BE2C (cell line): ENCODE measurements at regions not wholly inside any gene's neighbourhood (a gene's known extent, or its start where the extent isn't known, plus 50 kb on each side); places are given as distances from the start of the nearest gene placed in this dataset.

Experiments used
- DNase-seq: peaks from one replicate; pipeline ENCODE4 v3.0.0-alpha.2; 2020
- H3K27me3 ChIP-seq: fragments of 250-450 bp; sonication (Bioruptor Pico); 2 replicates; pipeline ENCODE4 v1.5.1; 2020; ENCODE audit warnings: mild to moderate bottlenecking
- H3K36me3 ChIP-seq: fragments of 250-450 bp; sonication (Bioruptor Pico); 2 replicates; pipeline ENCODE4 v1.5.1; 2020; ENCODE audit warnings: mild to moderate bottlenecking
- H3K4me1 ChIP-seq: fragments of 250-450 bp; sonication (Bioruptor Pico); 2 replicates; pipeline ENCODE4 v1.5.1; 2020
- H3K4me3 ChIP-seq: 2 replicates; pipeline ENCODE4 v1.5.1; 2011; ENCODE audit warnings: low read depth, low read length
- H3K9me3 ChIP-seq: fragments of 250-450 bp; sonication (Bioruptor Pico); 2 replicates; pipeline ENCODE4 v1.5.1; 2020
- TF ChIP-seq, protein P1 (sequence below): IDR thresholded peaks from 2 replicates; pipeline ENCODE4 v1.5.1; 2012; ENCODE audit warnings: mild to moderate bottlenecking, low read depth, low read length

DNA sequence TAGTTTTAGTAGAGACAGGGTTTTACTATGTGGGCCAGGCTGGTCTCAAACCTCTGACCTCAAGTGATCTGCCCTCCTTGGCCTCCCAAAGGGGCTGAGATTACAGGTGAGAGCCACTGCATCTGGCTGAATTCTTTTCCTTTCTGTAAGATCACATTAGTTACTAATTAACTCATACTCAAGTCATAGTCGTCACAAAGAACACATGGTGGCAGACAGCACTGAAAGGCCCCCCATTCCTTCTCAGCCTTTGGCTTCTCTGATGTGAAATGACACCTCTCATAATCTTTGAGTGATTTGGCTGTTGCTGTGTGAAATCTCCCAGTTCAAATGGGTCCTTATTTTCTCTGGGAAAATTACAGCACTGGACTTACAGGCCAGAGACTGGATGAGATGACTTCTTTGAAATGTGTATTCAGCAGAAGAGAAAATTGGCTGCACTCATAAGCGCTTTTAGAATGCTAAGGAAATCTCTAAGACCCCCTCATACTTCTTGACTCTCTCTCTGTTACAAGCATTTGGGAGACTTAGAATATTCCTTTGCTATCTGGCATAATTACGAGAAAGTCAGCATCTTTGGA, 764.8 kb downstream of the RNF144A start:
- Histone ChIP-seq H3K4me3 (no peak overlapping the region), H3K9me3 (no peaks in the 10 kb centered on the region), H3K36me3 (no peaks in the 10 kb centered on the region), H3K4me1 (no peaks in the 10 kb centered on the region), H3K27me3 (no peaks in the 10 kb centered on the region)
- no peak for DNase-seq
- TF ChIP-seq, protein P1, sequence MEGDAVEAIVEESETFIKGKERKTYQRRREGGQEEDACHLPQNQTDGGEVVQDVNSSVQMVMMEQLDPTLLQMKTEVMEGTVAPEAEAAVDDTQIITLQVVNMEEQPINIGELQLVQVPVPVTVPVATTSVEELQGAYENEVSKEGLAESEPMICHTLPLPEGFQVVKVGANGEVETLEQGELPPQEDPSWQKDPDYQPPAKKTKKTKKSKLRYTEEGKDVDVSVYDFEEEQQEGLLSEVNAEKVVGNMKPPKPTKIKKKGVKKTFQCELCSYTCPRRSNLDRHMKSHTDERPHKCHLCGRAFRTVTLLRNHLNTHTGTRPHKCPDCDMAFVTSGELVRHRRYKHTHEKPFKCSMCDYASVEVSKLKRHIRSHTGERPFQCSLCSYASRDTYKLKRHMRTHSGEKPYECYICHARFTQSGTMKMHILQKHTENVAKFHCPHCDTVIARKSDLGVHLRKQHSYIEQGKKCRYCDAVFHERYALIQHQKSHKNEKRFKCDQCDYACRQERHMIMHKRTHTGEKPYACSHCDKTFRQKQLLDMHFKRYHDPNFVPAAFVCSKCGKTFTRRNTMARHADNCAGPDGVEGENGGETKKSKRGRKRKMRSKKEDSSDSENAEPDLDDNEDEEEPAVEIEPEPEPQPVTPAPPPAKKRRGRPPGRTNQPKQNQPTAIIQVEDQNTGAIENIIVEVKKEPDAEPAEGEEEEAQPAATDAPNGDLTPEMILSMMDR = no peak

DNA sequence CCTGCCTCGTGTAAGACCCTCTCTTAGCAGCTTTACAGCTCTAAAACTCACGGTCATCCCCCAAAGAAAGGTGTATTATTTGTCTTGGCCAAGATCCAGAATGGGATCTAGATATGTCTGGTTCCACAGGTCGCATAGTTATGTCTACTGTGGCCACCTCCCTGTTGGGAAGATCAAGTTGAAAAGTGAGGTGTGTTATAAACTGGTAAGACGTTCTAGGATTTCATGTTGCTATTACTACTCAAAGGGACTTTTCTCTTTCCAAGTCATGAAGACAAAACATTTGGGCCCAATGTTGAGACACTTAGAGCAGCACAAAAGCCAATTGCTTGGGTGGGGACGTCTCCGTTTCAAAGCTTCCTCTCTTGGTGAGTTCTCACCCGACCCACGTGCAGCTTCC, 766.0 kb downstream of the RNF144A start:
- Histone ChIP-seq H3K9me3 (no peaks in the 10 kb centered on the region), H3K4me1 (no peaks in the 10 kb centered on the region), H3K27me3 (no peaks in the 10 kb centered on the region), H3K4me3 (no peak overlapping the region), H3K36me3 (no peaks in the 10 kb centered on the region)
- TF ChIP-seq, protein P1 = no peak
- no peak for DNase-seq

GRCh38 chr2:7683708-7684107, 766.5 kb downstream of the RNF144A start:
- TF ChIP-seq, protein P1 = no peak
- Histone ChIP-seq H3K4me3 (no peak overlapping the region), H3K4me1 (no peaks in the 10 kb centered on the region), H3K36me3 (no peaks in the 10 kb centered on the region), H3K27me3 (no peaks in the 10 kb centered on the region), H3K9me3 (no peaks in the 10 kb centered on the region)
- no peak for DNase-seq

- Histone ChIP-seq H3K9me3 (no peaks in the 10 kb centered on the region), H3K36me3 (no peaks in the 10 kb centered on the region), H3K4me3 (no peak overlapping the region), H3K4me1 (no peaks in the 10 kb centered on the region), H3K27me3 (no peaks in the 10 kb centered on the region)
- DNase-seq = no peak
- TF ChIP-seq, protein P1 = no peak
Measured at GRCh38 chr2:7685342-7686015, 768.3 kb downstream of the RNF144A start.

GRCh38 chr2:7686016-7686385, 768.8 kb downstream of the RNF144A start:
- H3K4me3 ChIP-seq = no peak overlapping the region
- DNase-seq = no peak
- no peaks in the 10 kb centered on the region for H3K4me1 ChIP-seq
- H3K36me3 ChIP-seq = no peaks in the 10 kb centered on the region
- no peaks in the 10 kb centered on the region for H3K27me3 ChIP-seq
- TF ChIP-seq, protein P1 = no peak
- no peaks in the 10 kb centered on the region for H3K9me3 ChIP-seq

GRCh38 chr2:7691961-7692656, 774.9 kb downstream of the RNF144A start:
- Histone ChIP-seq H3K4me1 (peaks cover 14% of the 10 kb centered on the region), H3K4me3 (no peak overlapping the region), H3K36me3 (no peaks in the 10 kb centered on the region), H3K9me3 (no peaks in the 10 kb centered on the region), H3K27me3 (no peaks in the 10 kb centered on the region)
- TF ChIP-seq, protein P1 = no peak
- DNase-seq = no peak
